Uterus (tissue), 3 donors: ENCODE measurements at regions not wholly inside any gene's neighbourhood (a gene's known extent, or its start where the extent isn't known, plus 50 kb on each side); places are given as distances from the start of the nearest gene placed in this dataset.
"Not testable (repeated sequence)": the region's sequence is repeated elsewhere in the genome, so short reads cannot be mapped to it uniquely, and the experiment has no call there.

Experiments used
- DNase-seq, 2 donors: peaks; one replicate each; pipeline ENCODE4 v3.0.0-alpha.2; 2019 to 2020
- H3K27ac ChIP-seq, 2 donors: fragments of 200-600 bp; sonication (generic); 1 replicate in 1 of 2; 2 replicates in 1 of 2; pipeline ENCODE4 v1.5.1; 2016 to 2018
- H3K27me3 ChIP-seq, 2 donors: fragments of 200-600 bp; sonication (generic); one replicate each; pipeline ENCODE4 v1.5.1; 2018 to 2019; ENCODE audit warnings: control low read depth in 1 of 2
- H3K36me3 ChIP-seq, 2 donors: fragments of 200-600 bp; sonication (generic); one replicate each; pipeline ENCODE4 v1.5.1; 2019; ENCODE audit warnings: control low read depth in 1 of 2
- H3K4me1 ChIP-seq, 2 donors: fragments of 200-600 bp; sonication (generic); one replicate each; pipeline ENCODE4 v1.5.1; 2018 to 2019; ENCODE audit warnings: control low read depth in 1 of 2
- H3K4me3 ChIP-seq, 2 donors: fragments of 200-600 bp; sonication (generic); 1 replicate in 1 of 2; 2 replicates in 1 of 2; pipeline ENCODE4 v1.5.1; 2018 to 2019; ENCODE audit warnings: mild to moderate bottlenecking in 1 of 2
- H3K9me3 ChIP-seq, 2 donors: fragments of 200-600 bp; sonication (generic); one replicate each; pipeline ENCODE4 v1.5.1; 2019; ENCODE audit warnings: control low read depth in 1 of 2
- CTCF ChIP-seq, 4 experiments: fragments of 200-600 bp in 2 of 4; fragments of 450-650 bp in 2 of 4; sonication (generic) in 2 of 4; IDR thresholded peaks; one replicate each; pipeline ENCODE4 v1.5.1; 2016 to 2019; ENCODE audit warnings: antibody characterized with exemption in 4 of 4, mild to moderate bottlenecking in 2 of 4, moderate library complexity in 1 of 4
- POLR2A ChIP-seq, 2 donors: fragments of 450-650 bp; IDR thresholded peaks; one replicate each; pipeline ENCODE4 v1.6.1; 2016; ENCODE audit warnings: antibody characterized with exemption in 2 of 2, mild to moderate bottlenecking in 1 of 2, moderate library complexity in 1 of 2
- intact Hi-C: fragments of 100-400 bp; cut with DNase I; formaldehyde crosslinking; loops from one replicate; pipeline ENCODE4 v1.15.1; 2023; ENCODE audit warnings: low total_unique reads
- donor health status: DM: yes; HTN: yes; CAD: no.

DNA sequence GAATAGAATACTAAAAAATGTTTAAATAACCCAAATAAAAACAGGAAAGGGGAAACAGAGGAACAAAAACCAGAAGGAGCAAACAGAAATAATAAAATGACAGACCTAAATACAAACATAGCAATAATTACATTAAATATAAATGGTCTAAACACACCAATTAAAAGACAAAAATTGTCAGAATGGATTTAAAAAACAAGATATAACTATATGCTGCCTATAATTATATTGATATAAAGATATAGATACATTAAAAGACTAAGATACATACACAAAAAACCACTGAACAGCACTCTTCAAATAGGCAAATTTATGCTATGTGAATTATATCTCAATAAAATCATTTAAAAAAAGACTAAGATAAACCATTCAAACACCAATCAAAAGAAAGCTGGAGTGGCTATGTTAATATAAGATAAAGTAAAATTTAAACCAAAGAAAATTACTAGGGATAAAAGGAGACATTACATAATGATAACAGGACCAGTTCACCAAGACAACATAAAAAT, 168.9 kb downstream of the SMAD6 start:
- no peak for DNase-seq
- Histone ChIP-seq H3K4me1 (no peaks in the 10 kb centered on the region), H3K4me3 (no peak overlapping the region), H3K27me3 (no peaks in the 10 kb centered on the region), H3K9me3 (peaks cover 0 to 3% of the 10 kb centered on the region in 2 donors), H3K36me3 (no peaks in the 10 kb centered on the region), H3K27ac (no peak overlapping the region)
- no peak for TF ChIP-seq CTCF (IDR thresholded peaks at IDR 0.05)
- TF ChIP-seq POLR2A (IDR thresholded peaks at IDR 0.05), result no peak
- intact Hi-C loops, result no loop called here

- H3K36me3 ChIP-seq, result no peaks in the 10 kb centered on the region
- peaks cover 0 to 3% of the 10 kb centered on the region in 2 donors for H3K9me3 ChIP-seq
- H3K4me3 ChIP-seq, result no peak overlapping the region
- intact Hi-C loops, result no loop called here
- H3K27me3 ChIP-seq, result no peaks in the 10 kb centered on the region
- no peak overlapping the region for H3K27ac ChIP-seq
- DNase-seq, result no peak
- TF ChIP-seq POLR2A (IDR thresholded peaks at IDR 0.05), result no peak
- no peak for TF ChIP-seq CTCF (IDR thresholded peaks at IDR 0.05)
- no peaks in the 10 kb centered on the region for H3K4me1 ChIP-seq
These were observed 170.4 kb downstream of the SMAD6 start for GRCh38 chr15:66872405-66872804.

DNA sequence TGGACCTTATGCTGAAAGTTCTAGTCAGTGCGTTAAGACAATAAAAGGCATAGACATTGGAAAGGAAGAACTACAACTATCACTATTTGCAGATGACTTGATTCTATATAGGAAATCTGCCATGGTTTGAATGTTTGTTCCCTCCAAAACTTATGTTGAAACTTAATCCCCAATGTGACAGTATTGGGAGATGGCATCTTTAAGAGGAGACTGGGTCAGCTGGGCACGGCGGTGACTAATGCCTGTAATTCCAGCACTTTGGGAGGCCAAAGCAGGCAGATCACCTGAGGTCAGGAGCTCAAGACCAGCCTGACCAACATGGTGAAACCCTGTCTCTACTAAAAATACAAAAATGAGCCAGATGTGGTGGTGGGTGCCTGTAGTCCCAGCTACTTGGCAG, 171.3 kb downstream of the SMAD6 start:
- H3K27ac ChIP-seq, intact Hi-C loops, H3K36me3 ChIP-seq, DNase-seq, H3K4me3 ChIP-seq, H3K4me1 ChIP-seq, H3K9me3 ChIP-seq, H3K27me3 ChIP-seq: not testable (repeated sequence)

GRCh38 chr15:66873856-66874255, 171.8 kb downstream of the SMAD6 start:
- no peaks in the 10 kb centered on the region for H3K36me3 ChIP-seq
- H3K27ac ChIP-seq, result no peak overlapping the region
- H3K4me3 ChIP-seq, result no peak overlapping the region
- DNase-seq, result no peak
- TF ChIP-seq CTCF (IDR thresholded peaks at IDR 0.05) (no peak), POLR2A (IDR thresholded peaks at IDR 0.05) (no peak)
- no peaks in the 10 kb centered on the region for H3K27me3 ChIP-seq
- no peaks in the 10 kb centered on the region for H3K4me1 ChIP-seq
- intact Hi-C loops, result no loop called here
- H3K9me3 ChIP-seq, result peaks cover 0 to 3% of the 10 kb centered on the region in 2 donors

GRCh38 chr15:66875588-66876420, 173.8 kb downstream of the SMAD6 start:
- no peak overlapping the region for H3K27ac ChIP-seq
- no peak for TF ChIP-seq CTCF (IDR thresholded peaks at IDR 0.05)
- no peak for TF ChIP-seq POLR2A (IDR thresholded peaks at IDR 0.05)
- no peaks in the 10 kb centered on the region for H3K27me3 ChIP-seq
- H3K4me3 ChIP-seq, result no peak overlapping the region
- intact Hi-C loops, result no loop called here
- DNase-seq, result no peak
- peaks cover 0 to 3% of the 10 kb centered on the region in 2 donors for H3K9me3 ChIP-seq
- H3K36me3 ChIP-seq, result no peaks in the 10 kb centered on the region
- H3K4me1 ChIP-seq, result no peaks in the 10 kb centered on the region
